ENCODE measurements at regions not wholly inside any gene's neighbourhood (a gene's known extent, or its start where the extent isn't known, plus 50 kb on each side); places are given as distances from the start of the nearest gene placed in this dataset.
"Not testable (repeated sequence)": the region's sequence is repeated elsewhere in the genome, so short reads cannot be mapped to it uniquely, and the experiment has no call there.

DNA sequence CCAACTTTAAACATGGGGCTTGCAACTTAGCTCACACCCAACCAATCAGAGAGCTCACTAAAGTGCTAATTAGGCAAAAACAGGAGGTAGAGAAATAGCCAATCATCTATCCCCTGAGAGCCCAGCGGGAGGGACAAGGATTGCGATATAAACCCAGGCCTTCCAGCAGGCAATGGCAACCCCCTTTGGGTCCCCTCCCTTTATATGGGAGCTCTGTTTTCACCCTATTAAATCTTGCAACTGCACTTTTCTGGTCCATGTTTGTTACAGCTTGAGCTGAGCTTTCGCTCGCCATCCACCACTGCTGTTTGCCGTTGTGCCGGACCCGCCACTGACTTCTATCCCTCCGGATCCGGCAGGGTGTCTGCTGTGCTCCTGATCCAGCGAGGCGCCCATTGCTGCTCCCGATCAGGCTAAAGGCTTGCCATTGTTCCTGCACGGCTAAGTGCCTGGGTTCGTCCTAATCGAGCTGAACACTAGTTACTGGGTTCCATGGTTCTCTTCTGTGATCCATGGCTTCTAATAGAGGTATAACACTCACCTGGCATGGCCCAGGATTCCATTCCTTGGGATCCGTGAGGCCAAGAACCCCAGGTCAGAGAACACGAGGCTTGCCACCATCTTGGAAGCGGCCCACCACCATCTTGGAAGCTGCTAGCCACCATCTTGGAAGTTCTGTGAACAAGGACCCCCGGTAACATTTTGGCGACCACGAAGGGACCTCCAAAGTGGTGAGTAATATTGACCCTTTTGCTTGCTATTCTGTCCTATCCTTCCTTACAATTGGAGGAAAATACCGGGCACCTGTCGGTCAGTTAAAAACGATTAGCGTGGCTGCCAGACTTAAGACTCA, 161.3 kb upstream of the GCFC2 start:
- TF ChIP-seq, protein P1, sequence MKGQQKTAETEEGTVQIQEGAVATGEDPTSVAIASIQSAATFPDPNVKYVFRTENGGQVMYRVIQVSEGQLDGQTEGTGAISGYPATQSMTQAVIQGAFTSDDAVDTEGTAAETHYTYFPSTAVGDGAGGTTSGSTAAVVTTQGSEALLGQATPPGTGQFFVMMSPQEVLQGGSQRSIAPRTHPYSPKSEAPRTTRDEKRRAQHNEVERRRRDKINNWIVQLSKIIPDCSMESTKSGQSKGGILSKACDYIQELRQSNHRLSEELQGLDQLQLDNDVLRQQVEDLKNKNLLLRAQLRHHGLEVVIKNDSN (CRISPR knock-in tag; IDR thresholded peaks at IDR 0.05): not testable (repeated sequence)
- TF ChIP-seq, protein P2, sequence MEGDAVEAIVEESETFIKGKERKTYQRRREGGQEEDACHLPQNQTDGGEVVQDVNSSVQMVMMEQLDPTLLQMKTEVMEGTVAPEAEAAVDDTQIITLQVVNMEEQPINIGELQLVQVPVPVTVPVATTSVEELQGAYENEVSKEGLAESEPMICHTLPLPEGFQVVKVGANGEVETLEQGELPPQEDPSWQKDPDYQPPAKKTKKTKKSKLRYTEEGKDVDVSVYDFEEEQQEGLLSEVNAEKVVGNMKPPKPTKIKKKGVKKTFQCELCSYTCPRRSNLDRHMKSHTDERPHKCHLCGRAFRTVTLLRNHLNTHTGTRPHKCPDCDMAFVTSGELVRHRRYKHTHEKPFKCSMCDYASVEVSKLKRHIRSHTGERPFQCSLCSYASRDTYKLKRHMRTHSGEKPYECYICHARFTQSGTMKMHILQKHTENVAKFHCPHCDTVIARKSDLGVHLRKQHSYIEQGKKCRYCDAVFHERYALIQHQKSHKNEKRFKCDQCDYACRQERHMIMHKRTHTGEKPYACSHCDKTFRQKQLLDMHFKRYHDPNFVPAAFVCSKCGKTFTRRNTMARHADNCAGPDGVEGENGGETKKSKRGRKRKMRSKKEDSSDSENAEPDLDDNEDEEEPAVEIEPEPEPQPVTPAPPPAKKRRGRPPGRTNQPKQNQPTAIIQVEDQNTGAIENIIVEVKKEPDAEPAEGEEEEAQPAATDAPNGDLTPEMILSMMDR (IDR thresholded peaks at IDR 0.05): not testable (repeated sequence)
- not testable (repeated sequence) for TF ChIP-seq SP1 (CRISPR knock-in tag; conservative IDR thresholded peaks at IDR 0.05); FOXK1 (CRISPR knock-in tag; IDR thresholded peaks at IDR 0.05); TCF7 (CRISPR knock-in tag; IDR thresholded peaks at IDR 0.05; ENCODE audit: low read depth); CREB1 (CRISPR knock-in tag; IDR thresholded peaks at IDR 0.05)
- TF ChIP-seq, protein P3, sequence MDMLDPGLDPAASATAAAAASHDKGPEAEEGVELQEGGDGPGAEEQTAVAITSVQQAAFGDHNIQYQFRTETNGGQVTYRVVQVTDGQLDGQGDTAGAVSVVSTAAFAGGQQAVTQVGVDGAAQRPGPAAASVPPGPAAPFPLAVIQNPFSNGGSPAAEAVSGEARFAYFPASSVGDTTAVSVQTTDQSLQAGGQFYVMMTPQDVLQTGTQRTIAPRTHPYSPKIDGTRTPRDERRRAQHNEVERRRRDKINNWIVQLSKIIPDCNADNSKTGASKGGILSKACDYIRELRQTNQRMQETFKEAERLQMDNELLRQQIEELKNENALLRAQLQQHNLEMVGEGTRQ (CRISPR knock-in tag; IDR thresholded peaks at IDR 0.05): not testable (repeated sequence)
- TF ChIP-seq, protein P4, sequence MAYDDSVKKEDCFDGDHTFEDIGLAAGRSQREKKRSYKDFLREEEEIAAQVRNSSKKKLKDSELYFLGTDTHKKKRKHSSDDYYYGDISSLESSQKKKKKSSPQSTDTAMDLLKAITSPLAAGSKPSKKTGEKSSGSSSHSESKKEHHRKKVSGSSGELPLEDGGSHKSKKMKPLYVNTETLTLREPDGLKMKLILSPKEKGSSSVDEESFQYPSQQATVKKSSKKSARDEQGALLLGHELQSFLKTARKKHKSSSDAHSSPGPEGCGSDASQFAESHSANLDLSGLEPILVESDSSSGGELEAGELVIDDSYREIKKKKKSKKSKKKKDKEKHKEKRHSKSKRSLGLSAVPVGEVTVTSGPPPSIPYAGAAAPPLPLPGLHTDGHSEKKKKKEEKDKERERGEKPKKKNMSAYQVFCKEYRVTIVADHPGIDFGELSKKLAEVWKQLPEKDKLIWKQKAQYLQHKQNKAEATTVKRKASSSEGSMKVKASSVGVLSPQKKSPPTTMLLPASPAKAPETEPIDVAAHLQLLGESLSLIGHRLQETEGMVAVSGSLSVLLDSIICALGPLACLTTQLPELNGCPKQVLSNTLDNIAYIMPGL (CRISPR knock-in tag; IDR thresholded peaks at IDR 0.05): not testable (repeated sequence)
